HCT116 (cell line): ENCODE measurements at regions not wholly inside any gene's neighbourhood (a gene's known extent, or its start where the extent isn't known, plus 50 kb on each side); places are given as distances from the start of the nearest gene placed in this dataset.

Experiments used
- CEBPB ChIP-seq: IDR thresholded peaks from 2 replicates; pipeline ENCODE4 v1.6.1; 2012; ENCODE audit warnings: low read depth
- CTCF ChIP-seq, 3 experiments: fragments of 200-600 bp in 1 of 3; sonication (generic) in 1 of 3; IDR thresholded peaks in 2 of 3; conservative IDR thresholded peaks in 1 of 3; 2 replicates each; pipeline ENCODE4 v1.5.1; 2012 to 2017; ENCODE audit warnings: low read depth in 2 of 3, low read length in 2 of 3, antibody characterized with exemption in 1 of 3, borderline replicate concordance in 1 of 3, control low read depth in 1 of 3, mild to moderate bottlenecking in 1 of 3, mixed read lengths in 1 of 3, mixed run types in 1 of 3, moderate library complexity in 1 of 3; ENCODE audit not compliant: insufficient read depth in 1 of 3
- MAX ChIP-seq: IDR thresholded peaks from 2 replicates; pipeline ENCODE4 v1.6.1; 2012
- POLR2A ChIP-seq: IDR thresholded peaks from 2 replicates; pipeline ENCODE4 v1.7.0; 2011; ENCODE audit warnings: borderline replicate concordance; ENCODE audit not compliant: insufficient read depth, insufficient read length; ENCODE audit errors: extremely low read depth
- POLR2AphosphoS5 ChIP-seq: IDR thresholded peaks from 2 replicates; pipeline ENCODE4 v1.6.1; 2011; ENCODE audit warnings: mild to moderate bottlenecking, low read depth, low read length, moderate library complexity
- SRF ChIP-seq: IDR thresholded peaks from 2 replicates; pipeline ENCODE4 v1.6.1; 2012; ENCODE audit warnings: low read depth

- TF ChIP-seq POLR2A: no peak
- TF ChIP-seq POLR2AphosphoS5: no peak
- no peak for TF ChIP-seq SRF
- TF ChIP-seq CTCF (IDR thresholded peaks at IDR 0.05 in 2 of 3, conservative IDR thresholded peaks at IDR 0.05 in 1 of 3; ENCODE audit: borderline replicate concordance in 1 of 3, insufficient read depth in 1 of 3, low read depth in 2 of 3, low read length in 2 of 3): no peak
- TF ChIP-seq MAX: no peak
- TF ChIP-seq CEBPB: no peak
Measured at GRCh38 chr18:67865400-67865799, 348.9 kb upstream of the DSEL start.
